ENCODE measurements at regions not wholly inside any gene's neighbourhood (a gene's known extent, or its start where the extent isn't known, plus 50 kb on each side); places are given as distances from the start of the nearest gene placed in this dataset.

DNA sequence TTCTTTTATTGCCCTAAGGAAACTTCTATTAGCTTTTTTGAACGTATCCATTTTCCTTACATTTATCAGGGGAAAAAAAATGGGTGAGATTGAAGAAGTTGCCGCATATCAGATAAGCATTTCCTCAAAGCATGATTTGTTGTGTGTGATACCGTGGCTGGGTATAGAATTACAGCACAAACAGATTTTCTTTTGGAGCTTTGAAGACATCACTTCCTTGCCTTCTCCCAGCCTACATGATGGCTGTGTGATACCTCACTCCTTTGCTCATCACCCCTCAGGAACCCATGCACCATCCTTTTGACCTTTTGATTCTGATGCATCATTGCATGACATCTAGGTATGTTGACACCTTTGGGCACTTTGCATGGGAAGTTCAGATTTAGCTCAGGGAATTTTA is 1155.3 kb downstream of the BRD1 start:
- TF ChIP-seq, protein P1, sequence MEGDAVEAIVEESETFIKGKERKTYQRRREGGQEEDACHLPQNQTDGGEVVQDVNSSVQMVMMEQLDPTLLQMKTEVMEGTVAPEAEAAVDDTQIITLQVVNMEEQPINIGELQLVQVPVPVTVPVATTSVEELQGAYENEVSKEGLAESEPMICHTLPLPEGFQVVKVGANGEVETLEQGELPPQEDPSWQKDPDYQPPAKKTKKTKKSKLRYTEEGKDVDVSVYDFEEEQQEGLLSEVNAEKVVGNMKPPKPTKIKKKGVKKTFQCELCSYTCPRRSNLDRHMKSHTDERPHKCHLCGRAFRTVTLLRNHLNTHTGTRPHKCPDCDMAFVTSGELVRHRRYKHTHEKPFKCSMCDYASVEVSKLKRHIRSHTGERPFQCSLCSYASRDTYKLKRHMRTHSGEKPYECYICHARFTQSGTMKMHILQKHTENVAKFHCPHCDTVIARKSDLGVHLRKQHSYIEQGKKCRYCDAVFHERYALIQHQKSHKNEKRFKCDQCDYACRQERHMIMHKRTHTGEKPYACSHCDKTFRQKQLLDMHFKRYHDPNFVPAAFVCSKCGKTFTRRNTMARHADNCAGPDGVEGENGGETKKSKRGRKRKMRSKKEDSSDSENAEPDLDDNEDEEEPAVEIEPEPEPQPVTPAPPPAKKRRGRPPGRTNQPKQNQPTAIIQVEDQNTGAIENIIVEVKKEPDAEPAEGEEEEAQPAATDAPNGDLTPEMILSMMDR (IDR thresholded peaks at IDR 0.05; ENCODE audit: insufficient read depth, low read length, poor library complexity, severe bottlenecking), result no peak
- H3K4me3 ChIP-seq (replicated peaks; ENCODE audit: low read depth, low read length), result no peak overlapping the region
- no peak for DNase-seq (ENCODE audit: extremely low read depth, insufficient read length)
- no peaks in the 10 kb centered on the region for H3K36me3 ChIP-seq (ENCODE audit: control insufficient read depth, insufficient read depth, low read length)
- H3K27me3 ChIP-seq (replicated peaks; ENCODE audit: control insufficient read depth, insufficient read depth, low read length), result no peaks in the 10 kb centered on the region

DNA sequence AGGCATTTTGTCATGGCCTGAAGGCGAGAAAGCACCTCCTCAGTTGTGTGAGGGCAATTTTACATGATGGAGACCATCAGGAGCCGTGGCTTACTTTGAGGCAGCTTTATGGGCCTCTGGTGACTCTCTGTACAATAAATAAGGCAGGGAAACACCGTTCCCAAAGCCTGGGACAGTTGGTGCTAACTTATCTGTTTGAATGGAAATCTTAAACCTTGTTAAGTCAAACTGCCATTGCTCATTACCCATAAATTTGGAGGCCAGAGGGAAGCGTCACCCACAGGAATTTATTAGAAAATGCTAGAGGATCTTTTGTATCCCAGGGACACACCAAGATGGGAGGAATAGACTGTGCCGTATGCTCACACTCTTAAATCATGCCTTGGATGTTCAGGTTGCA is 1156.9 kb downstream of the BRD1 start:
- TF ChIP-seq, protein P1 (IDR thresholded peaks at IDR 0.05; ENCODE audit: insufficient read depth, low read length, poor library complexity, severe bottlenecking), result no peak

DNA sequence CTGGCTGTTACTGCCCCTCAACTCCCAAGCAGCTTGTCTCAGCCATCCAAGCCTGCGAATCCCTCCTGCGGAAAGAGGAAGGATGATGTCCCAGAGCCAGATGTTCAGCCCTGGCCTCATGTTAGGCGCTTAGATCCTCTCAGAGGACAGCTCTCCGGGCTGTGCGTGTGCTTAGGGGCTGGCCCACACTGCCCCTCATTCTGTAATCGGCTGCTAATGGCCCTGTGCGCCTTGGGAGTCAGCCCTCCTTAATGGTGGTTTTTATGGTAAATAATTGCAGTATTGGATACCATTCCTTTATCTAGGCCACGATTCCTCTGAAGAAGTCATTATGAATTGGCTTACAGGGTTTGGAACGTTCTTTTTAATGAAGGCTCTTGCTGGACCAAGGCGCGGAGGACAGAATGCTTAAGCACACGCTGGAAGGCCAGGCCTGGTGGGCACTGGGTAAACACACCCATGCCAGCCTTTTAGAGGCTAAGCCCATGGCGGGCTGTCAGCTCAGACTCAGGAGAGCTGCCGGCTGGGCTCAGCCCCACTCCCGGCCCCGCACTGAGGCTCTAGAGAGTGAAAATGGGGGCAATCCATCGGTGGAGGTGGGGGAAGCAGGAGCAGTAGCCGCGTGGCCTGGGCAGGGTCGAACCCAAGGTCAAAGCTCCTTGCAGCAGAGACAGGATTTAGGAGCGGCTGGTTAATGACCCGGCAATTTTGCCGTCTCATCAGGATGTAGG is 1157.5 kb downstream of the BRD1 start:
- Histone ChIP-seq H3K27me3 (replicated peaks; ENCODE audit: control insufficient read depth, insufficient read depth, low read length) (no peaks in the 10 kb centered on the region), H3K4me3 (replicated peaks; ENCODE audit: low read depth, low read length) (no peak overlapping the region), H3K36me3 (ENCODE audit: control insufficient read depth, insufficient read depth, low read length) (no peaks in the 10 kb centered on the region)
- TF ChIP-seq, protein P1 (IDR thresholded peaks at IDR 0.05; ENCODE audit: insufficient read depth, low read length, poor library complexity, severe bottlenecking), result no peak
- DNase-seq (ENCODE audit: extremely low read depth, insufficient read length), result no peak

More for the DNA sequence above, 1156.9 kb downstream of the BRD1 start:
- DNase-seq (ENCODE audit: extremely low read depth, insufficient read length), result no peak
- Histone ChIP-seq H3K4me3 (replicated peaks; ENCODE audit: low read depth, low read length) (no peak overlapping the region), H3K27me3 (replicated peaks; ENCODE audit: control insufficient read depth, insufficient read depth, low read length) (no peaks in the 10 kb centered on the region), H3K36me3 (ENCODE audit: control insufficient read depth, insufficient read depth, low read length) (no peaks in the 10 kb centered on the region)

DNA sequence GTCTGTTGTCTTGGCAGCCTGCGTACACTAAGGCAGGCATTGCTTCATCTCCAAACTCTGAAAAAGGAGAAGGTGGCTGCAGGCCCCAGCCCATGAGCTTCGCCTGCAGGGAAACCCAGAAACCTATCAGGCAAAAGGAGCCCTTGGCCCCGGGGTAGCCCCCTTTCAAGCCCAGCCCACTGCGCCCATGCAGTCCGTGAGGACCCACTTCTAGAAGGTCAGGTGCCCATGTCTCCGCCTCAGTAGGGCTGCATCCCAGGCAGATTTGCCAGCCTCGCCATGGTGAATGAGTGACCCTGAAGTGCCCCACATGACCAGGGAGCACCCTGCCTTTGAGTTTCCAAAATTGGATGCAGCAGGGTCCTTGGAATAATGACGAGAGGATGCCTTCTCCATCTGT is 1158.4 kb downstream of the BRD1 start:
- H3K36me3 ChIP-seq (ENCODE audit: control insufficient read depth, insufficient read depth, low read length), result no peaks in the 10 kb centered on the region
- H3K27me3 ChIP-seq (replicated peaks; ENCODE audit: control insufficient read depth, insufficient read depth, low read length), result no peaks in the 10 kb centered on the region
- H3K4me3 ChIP-seq (replicated peaks; ENCODE audit: low read depth, low read length), result no peak overlapping the region
- TF ChIP-seq, protein P1 (IDR thresholded peaks at IDR 0.05; ENCODE audit: insufficient read depth, low read length, poor library complexity, severe bottlenecking), result no peak
- no peak for DNase-seq (ENCODE audit: extremely low read depth, insufficient read length)

DNA sequence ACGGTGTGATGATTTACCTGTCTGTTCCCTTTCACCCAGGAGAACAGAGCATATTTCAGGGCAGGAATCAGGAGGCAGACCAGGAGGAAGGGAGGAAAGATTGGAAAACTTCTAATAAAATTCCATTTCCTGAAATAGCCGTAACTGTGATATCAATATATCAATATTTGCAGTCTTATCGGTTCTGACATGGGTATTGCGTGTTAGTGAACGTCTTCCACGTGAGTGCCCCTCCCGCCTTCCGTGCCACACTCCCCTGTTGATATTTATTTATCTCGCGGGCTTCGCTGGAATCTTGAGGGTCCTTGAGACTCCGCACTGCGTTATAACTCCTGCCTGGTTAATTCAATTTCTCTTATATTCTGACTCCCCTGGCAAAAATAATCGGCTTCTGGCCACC is 1160.4 kb downstream of the BRD1 start:
- TF ChIP-seq, protein P1 (IDR thresholded peaks at IDR 0.05; ENCODE audit: insufficient read depth, low read length, poor library complexity, severe bottlenecking), result no peak
- no peak for DNase-seq (ENCODE audit: extremely low read depth, insufficient read length)
- no peaks in the 10 kb centered on the region for H3K27me3 ChIP-seq (replicated peaks; ENCODE audit: control insufficient read depth, insufficient read depth, low read length)

DNA sequence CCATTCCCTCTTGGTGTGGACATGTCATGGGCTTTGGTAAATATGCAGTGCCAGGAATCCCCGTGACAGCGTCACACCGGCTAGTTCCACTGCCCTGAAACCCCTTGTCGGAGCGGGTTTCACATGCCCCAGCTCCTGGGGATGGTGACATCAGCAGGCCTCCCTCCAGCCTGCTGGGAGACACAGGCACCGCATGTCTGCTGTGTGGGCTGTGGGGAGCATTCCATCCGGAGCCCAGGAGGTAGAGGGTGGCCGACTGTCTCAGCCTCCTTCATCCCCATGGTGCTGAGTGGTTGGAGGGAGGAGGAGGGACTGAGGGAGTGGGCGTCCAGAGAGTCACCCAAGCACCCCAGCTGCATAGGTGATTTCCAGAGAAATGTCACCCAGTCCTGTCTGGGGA is 1161.1 kb downstream of the BRD1 start:
- Histone ChIP-seq H3K27me3 (replicated peaks; ENCODE audit: control insufficient read depth, insufficient read depth, low read length) (no peaks in the 10 kb centered on the region), H3K36me3 (ENCODE audit: control insufficient read depth, insufficient read depth, low read length) (no peaks in the 10 kb centered on the region), H3K4me3 (replicated peaks; ENCODE audit: low read depth, low read length) (no peak overlapping the region)
- TF ChIP-seq, protein P1 (IDR thresholded peaks at IDR 0.05; ENCODE audit: insufficient read depth, low read length, poor library complexity, severe bottlenecking), result no peak
- no peak for DNase-seq (ENCODE audit: extremely low read depth, insufficient read length)

More for the DNA sequence above, 1160.4 kb downstream of the BRD1 start:
- H3K36me3 ChIP-seq (ENCODE audit: control insufficient read depth, insufficient read depth, low read length), result no peaks in the 10 kb centered on the region
- H3K4me3 ChIP-seq (replicated peaks; ENCODE audit: low read depth, low read length), result no peak overlapping the region
